ENCODE measurements at regions not wholly inside any gene's neighbourhood (a gene's known extent, or its start where the extent isn't known, plus 50 kb on each side); places are given as distances from the start of the nearest gene placed in this dataset.

GRCh38 chr1:212513586-212513985, 80.9 kb downstream of the NENF start:
- TF ChIP-seq POLR2AphosphoS5 (IDR thresholded peaks at IDR 0.05; ENCODE audit: insufficient read depth, low read depth, low read length) (no peak), FOS (IDR thresholded peaks at IDR 0.05; ENCODE audit: borderline replicate concordance, insufficient read depth, low read length) (no peak), JUN (IDR thresholded peaks at IDR 0.05; ENCODE audit: borderline replicate concordance, insufficient read depth, insufficient read length, low read depth) (no peak), GATA2 (IDR thresholded peaks at IDR 0.05; ENCODE audit: insufficient read depth, insufficient read length, low read depth, low read length) (no peak), CTCF (IDR thresholded peaks at IDR 0.05; ENCODE audit: extremely low read depth in 1 of 2, insufficient read depth in 1 of 2, low read depth in 1 of 2, low read length in 2 of 2) (no peak), EZH2 (IDR thresholded peaks at IDR 0.05; ENCODE audit: borderline replicate concordance, low read depth, low read length, severe bottlenecking) (no peak), POLR2A (IDR thresholded peaks at IDR 0.05; ENCODE audit: low read depth, low read length) (no peak), MYC (IDR thresholded peaks at IDR 0.05; ENCODE audit: low read depth, low read length) (no peak)
- TF ChIP-seq, protein P1, sequence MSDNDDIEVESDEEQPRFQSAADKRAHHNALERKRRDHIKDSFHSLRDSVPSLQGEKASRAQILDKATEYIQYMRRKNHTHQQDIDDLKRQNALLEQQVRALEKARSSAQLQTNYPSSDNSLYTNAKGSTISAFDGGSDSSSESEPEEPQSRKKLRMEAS (IDR thresholded peaks at IDR 0.05; ENCODE audit: insufficient read depth, insufficient read length) = no peak
- H3K4me2 ChIP-seq (ENCODE audit: insufficient read depth, low read length) = no peak overlapping the region
- DNase-seq (ENCODE audit: low read depth, low spot score) = no peak
- peaks cover 10% of the 10 kb centered on the region for H3K4me1 ChIP-seq (ENCODE audit: control insufficient read depth, extremely low read depth, insufficient read depth, low read length)
- FAIRE-seq = no peak
- H3K9me3 ChIP-seq (replicated peaks; ENCODE audit: control insufficient read depth, insufficient read depth, low read length) = no peaks in the 10 kb centered on the region
- dilution Hi-C loops (cut with MboI; ENCODE audit: extremely low pct_ligation_motif_present, low sequenced_read_pairs) = no loop called here
- no peaks in the 10 kb centered on the region for H4K20me1 ChIP-seq (replicated peaks; ENCODE audit: control insufficient read depth, extremely low read depth, insufficient read depth, low read length)
- peaks cover 45 to 55% of the 10 kb centered on the region in 2 experiments for H3K27me3 ChIP-seq (ENCODE audit: control insufficient read depth in 2 of 2, insufficient read depth in 2 of 2, low read length in 2 of 2)
- no peak overlapping the region for H3K4me3 ChIP-seq (replicated peaks in 1 of 3; ENCODE audit: insufficient read depth in 1 of 3, low read depth in 1 of 3, low read length in 3 of 3)
- CTCF ChIA-PET = interaction anchor here (1.3 kb wide), 1 partner anchor 152 kb away, joined by 3 read pairs; no protein-coding TSS in a partner anchor
- H3K27ac ChIP-seq (ENCODE audit: insufficient read depth, low read depth, low read length) = no peak overlapping the region
- POLR2A ChIA-PET = interaction anchor here (1.2 kb wide), 1 partner anchor 95 kb away, joined by 4 read pairs; the partner anchor contains the start of gene ATF3
- H3K79me2 ChIP-seq (ENCODE audit: control insufficient read depth, insufficient read depth, low read length) = no peaks in the 10 kb centered on the region
- H3K9ac ChIP-seq (replicated peaks; ENCODE audit: extremely low read depth, insufficient read depth, low read length) = no peak overlapping the region
- no peaks in the 10 kb centered on the region for H3K9me1 ChIP-seq (replicated peaks; ENCODE audit: control insufficient read depth, extremely low read depth, insufficient read depth, low read length)
- intact Hi-C loops (cut with micrococcal nuclease) = no loop called here
- no peaks in the 10 kb centered on the region for H3K36me3 ChIP-seq (ENCODE audit: control insufficient read depth in 2 of 2, extremely low read depth in 1 of 2, insufficient read depth in 2 of 2, low read length in 2 of 2)
- no TSS peak for BruUV-seq (replicated peaks)
- H2AFZ ChIP-seq (ENCODE audit: low read depth, low read length) = no peak overlapping the region

Measured in endothelial cell of umbilical vein (primary cell).